ENCODE measurements at regions not wholly inside any gene's neighbourhood (a gene's known extent, or its start where the extent isn't known, plus 50 kb on each side); places are given as distances from the start of the nearest gene placed in this dataset.

DNA sequence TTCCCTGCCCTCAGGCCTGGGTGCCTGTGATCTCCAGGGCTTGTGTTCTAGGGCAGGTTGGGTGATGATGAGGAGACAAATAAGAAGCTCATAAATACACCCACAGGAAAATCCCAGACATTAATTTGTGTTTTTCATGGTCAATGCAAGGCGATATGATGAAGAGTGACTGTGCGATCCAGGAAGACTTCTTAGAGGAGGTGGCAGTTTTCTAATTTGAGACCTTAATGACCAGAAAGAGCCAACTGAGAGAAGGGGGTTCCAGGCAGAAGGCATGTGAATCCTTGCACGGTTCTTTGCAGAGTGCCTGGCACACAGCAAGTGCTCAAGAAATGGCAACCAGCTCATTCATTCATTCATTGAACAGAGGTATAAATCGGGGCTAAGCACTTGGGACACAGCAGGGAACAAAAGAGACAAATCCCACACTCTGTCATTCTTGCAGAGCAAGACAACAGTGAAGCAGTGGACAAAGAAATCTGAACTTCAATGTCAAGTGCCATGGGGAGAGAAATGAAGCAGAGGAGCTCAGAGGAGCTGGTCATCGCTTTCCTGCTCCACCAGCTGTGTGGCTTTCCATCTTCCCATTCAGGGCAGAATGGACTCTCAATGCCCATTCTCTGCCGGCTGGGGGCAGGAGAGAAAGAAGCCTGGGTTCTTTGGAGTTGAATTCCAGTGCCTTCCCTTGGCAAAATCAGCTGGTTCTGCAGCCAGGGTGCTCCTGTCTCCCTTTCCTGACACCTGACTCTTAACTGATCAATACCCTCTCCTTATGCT lies 128.3 kb downstream of the AACS start:
- no peak for DNase-seq (ENCODE audit: low read depth)

DNA sequence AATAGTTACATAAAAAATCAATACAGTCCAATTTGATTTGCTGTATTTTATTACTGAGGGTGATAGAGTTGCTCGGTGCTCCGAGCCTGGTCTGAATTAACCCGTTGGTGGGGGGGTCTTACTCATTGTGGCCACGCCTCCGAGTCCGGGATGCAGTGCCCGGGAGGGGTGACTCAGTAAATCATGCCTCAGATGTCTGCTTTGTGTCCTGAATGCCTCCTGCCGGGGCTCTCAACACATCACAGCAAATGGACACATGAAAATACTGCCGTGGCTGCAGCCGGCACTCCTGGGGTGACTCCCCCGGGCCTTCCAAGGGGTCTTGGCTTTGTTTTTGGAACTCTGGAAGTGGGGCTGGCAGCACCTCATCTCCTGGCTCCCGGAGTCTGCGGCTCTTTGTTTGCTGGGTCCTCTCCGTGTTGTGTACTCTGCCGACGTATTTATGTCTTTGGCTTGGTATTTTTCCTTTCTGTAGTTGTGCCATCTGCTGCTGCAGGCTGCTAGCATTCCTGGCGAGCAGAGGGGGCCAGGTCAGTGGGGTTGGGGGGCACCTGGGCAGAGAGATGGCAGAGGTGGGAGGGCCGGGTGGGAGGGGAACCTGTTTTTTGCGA lies 129.0 kb downstream of the AACS start:
- DNase-seq (ENCODE audit: low read depth) = no peak

DNA sequence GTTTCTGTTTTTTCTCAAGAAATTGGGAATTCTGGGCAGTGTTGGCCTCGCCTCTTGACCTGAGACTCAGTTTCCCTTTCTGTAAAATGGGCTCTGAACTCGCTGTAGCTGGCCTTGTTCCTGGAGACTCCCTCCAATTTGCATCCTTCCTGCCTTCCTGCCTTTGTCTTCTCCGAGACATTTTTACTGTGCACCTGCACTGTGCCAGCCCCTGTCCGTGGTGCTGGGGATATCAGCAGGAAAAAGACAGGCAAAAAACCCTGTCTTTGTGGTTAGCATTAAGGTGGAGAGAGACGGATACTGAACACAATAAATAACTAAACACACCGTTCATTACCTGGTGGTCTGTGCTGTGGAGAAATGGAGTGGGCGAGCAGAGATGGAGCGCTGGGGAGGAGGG lies 129.8 kb downstream of the AACS start:
- DNase-seq (ENCODE audit: low read depth) = no peak

DNA sequence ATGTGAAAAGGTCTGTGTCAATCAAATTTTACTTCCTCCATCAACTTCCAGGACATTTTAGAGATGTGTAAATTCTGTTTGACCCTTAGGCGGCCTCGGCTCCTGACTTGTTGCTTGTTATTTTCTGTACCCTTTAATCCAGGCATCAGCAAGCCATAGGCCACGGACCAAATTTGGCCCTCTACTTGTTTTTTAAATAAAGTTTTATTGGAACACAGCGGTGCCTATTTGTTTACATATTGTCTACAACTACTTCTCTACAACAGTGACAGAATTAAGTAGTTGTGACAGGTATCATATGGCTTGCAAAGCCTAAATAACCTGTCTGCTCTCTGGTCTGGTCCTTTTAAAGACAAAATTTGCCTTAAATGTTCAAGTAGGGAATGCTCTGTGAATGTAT lies 132.1 kb downstream of the AACS start:
- no peak for DNase-seq (ENCODE audit: low read depth)

DNA sequence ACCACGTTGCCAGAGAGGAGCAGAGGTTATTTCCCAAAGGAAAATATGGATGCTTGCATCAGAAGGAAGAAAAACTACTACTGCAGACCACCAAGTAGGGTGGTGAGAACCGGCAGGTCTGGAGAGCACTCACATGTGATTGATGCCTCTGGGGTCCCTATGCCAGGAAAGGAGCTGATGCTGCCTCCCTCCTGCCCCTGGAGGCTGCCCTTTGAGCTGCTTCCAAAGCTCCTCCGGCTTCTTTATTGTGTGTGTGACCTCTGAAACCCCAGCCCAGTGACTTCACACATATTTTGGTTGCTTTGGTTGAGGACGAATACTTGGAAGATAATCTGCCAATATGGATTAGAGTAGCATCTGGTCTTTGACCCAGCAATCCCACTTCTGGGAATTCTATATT lies 133.4 kb downstream of the AACS start:
- DNase-seq (ENCODE audit: low read depth) = no peak

DNA sequence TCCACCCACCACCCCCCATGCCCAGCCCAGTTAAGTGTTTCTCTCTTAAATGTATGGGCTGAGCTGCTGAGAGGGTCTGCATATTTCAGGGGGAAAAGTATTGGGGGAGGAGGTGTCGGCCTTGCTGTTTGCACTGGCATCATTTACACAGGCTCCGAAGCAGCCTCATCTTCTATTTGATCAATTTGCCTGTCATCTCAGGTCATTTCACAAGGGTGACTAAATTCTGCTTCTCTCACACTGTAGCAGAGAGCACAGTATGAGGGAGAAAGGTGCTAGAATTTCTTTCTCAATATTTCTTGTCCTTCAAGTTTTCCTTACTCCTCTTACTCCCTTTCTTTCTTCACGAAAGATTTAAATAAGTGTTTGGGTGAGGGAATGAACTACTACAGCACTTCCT lies 135.9 kb downstream of the AACS start:
- no peak for DNase-seq (ENCODE audit: low read depth)

DNA sequence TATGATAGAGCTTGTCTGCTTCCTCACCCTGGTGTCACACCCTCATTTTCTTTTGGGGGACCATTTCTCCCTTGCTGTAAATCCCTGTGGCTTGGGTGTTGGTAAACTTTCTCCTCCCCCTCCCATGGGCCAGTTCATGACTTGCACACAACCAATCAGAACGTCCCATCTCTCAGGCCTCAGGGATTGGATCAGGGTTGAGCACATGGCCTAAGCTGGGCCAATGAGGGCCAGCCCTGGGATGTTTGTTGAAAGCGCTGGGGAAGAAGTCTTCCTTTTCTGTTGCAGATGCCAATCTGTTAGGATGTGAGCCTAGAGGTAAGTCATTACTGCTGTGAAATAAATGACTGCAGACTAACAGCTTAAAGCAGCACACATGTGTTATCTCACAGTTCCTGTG lies 136.7 kb downstream of the AACS start:
- no peak for DNase-seq (ENCODE audit: low read depth)

DNA sequence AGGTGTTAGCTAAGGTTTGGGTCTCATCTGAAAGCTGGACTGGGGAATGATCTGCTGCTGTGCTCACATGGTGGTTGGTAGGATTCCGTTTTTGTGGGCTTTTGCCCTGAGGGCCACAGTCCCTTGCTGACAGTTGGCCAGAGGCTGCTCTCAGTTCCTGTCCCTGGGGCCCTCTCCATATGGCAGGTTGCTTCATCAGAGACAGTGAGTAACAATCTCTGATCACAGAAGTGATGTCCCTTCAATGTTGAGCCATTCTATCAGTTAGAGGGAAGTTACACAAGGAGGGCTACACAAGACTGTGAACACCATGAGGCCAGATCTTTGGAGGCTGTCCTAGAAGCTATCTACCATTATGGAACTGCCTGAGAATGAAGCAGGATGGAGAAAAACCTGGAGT lies 137.2 kb downstream of the AACS start:
- DNase-seq (ENCODE audit: low read depth) = no peak

DNA sequence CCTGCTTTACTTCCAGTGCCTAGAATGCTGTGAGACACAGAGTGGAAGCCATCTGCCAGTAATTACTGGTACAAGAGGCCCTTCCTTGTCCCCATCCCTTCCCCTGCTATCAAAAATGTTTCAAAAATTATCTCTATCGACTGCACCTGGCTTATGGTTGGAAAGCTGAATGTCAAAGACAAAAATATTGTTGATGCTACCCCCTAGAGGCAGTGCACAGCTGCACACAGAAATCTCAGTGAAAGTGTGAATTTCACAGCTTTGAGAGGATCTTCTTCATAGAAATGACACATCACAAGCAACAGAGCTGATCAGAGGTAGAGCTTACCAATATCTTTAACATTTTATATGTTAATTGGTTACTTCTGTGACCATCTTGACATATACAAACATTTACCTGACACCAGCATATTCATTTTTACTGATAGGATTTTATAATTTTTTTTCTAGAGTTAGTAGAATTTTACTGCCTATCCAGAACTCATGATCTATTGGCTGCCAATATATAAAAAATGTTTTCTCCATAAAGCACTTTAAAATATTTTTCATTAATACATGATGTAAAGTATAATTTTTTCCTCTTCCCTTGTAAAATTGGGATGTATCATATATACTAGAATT lies 138.0 kb downstream of the AACS start:
- DNase-seq (ENCODE audit: low read depth) = no peak

DNA sequence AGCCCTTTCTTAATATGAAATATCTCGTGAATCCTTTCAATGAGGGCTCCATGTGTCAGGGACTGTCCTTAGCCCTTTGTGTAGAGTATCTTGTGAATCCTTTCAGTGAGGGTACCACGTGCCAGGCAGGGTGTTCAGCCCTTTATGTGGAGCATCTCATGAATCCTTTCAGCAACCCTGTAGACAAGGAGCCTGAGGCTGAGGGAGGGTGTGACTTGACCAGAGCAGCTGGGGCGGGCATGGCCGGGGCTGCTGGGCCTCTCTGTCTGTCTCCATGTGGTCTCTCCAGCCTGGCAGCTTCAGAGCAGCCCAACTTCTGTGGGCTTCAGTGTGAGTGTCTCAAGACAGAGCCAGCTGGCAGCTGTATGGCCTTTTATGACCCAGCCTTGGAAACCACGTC lies 140.2 kb downstream of the AACS start:
- no peak for DNase-seq (ENCODE audit: low read depth)

DNA sequence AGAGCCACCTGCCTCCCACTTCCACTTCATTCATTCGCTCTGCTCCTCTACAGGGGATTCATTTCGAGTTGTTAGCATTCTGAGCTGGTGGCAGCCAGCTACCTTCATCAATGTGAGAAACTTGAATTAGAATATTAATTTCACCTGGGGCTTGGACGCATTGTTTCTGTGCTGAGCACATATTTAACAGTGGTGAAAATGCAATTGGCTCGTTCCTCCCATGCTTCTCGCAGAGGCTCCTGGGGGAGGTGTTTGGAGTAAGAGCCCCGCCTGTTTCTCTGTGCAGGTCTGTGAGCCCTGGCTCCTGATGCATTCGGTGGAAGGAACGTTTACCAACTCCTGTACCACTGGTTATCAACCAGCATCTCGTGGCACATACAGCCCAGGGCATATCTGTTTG lies 141.5 kb downstream of the AACS start:
- no peak for DNase-seq (ENCODE audit: low read depth)

DNA sequence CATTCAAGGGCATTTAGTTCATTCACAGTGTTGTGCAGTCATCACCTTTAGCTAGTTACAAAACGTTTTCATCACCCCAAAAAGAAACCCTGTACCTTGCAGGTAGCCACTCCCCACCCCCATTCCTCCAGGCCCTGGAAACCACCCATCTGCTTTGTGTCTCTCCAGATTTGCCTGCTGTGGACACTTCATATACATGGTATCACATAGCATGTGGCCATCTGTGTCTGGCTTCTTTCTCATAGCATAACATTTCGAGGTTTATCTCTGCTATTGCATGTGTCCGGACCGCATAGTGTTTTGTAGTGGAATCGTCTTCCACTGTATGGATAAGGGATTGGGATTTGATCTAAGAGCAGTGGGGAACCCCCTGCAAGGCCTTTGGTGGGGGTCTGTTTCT lies 143.1 kb downstream of the AACS start:
- no peak for DNase-seq (ENCODE audit: low read depth)

DNA sequence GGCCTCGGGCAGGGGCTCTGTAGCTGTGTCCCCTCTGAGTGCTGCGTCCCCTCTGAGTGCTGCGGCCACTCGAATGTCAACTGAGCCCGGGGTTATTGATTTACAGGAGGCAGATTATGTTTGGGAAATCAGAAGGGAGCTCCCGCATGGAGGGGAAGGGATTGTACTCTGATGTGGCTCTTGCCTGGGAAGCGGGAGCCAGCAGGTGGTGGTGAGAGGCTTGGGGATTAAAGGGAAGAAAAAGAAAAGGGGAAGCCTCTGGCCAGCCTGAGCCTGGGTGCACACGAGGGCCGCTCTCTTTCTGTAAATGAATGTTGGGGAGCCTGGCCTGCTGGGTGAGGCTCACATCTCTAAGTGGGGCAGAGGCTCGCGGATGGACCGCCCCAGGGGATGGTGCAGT lies 143.7 kb downstream of the AACS start:
- no peak for DNase-seq (ENCODE audit: low read depth)

DNA sequence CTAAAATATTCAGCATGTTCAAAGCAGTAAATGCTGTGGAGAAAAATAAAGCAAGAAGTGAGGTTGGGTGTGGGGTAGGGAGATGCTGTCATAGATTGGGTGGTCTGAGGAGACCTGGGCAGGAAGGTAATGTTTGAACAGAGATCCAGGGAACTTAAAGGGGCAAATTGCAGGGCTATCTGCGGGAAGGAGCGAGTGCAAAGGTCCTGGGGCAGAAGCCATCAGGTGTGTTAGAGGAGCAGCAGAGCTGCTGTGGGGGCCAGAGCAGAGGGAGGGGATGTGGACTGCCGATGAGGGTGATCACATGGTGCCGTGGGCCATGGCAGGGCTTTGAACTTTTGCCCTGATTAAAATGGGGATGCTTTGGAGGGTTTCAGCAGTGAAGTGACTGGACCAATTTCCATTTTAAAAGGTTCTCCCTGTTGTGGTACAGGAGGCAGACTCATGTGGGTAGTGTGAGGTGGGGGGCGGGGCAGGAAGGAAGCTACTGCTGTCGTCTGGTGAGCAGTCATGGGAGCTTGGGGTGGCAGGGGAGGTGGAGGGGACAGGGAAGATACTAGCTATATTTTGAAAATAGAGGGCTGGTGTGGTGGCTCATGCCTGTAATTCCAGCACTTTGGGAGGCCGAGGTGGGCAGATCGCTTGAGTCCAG lies 145.0 kb downstream of the AACS start:
- no peak for DNase-seq (ENCODE audit: low read depth)

DNA sequence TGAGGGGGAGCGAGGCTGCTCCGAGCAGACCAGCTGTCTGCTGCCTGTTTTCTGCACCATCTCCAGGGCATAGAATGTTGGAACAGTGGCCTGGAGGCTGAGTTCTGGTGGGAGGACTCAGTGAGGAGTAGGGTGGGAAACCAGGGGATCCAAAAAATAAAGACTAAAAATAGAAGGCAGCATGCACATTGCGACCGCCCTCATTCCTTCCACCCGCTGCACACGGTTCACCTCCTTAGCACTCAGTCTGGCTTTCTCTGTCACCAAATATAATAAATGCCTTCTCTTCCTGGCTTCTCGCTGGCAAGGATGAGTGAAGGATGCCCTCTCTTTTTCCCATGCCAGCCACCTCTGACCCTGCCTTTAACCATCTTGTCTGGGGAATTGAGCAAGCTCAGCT lies 146.2 kb downstream of the AACS start:
- no peak for DNase-seq (ENCODE audit: low read depth)

DNA sequence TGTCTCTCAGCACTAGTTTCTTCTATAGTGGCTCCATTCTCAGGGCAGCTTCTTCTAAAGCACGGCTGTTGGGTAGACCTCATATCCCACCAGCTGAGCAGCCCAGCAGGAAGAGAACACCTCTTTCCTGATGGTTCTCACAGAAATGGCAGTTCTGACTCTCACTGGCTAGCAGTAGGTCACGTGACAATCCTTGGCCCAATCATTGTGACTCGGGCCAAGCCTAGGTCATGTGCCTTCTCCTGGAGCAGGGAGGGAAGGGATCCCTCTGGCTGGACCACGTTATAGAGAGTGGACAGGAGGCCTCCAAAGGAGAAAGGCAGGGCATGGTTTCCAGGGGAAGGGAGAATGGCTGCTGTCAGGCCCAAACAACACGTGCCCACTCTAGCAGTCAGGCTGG lies 149.1 kb downstream of the AACS start:
- DNase-seq (ENCODE audit: low read depth) = no peak

DNA sequence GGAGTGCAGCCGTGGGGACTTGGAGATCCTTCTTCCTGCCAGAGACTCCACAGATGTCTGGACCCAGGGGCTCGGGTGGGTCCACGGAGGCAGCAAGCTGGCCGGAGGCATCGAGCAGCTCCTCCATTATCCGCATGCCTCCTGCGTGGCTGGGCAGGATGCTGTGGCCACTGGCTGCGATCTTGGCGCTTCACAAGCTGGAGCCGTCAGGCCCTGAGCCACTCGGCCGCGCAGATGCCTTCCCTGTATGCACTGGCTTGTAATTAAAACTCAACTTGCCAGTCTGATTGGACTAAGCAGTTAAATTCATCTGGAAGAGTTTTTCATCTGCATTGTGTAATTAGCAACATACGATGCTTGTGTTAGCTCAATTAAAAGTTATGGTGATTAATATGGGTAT lies 151.5 kb downstream of the AACS start:
- DNase-seq (ENCODE audit: low read depth) = no peak

DNA sequence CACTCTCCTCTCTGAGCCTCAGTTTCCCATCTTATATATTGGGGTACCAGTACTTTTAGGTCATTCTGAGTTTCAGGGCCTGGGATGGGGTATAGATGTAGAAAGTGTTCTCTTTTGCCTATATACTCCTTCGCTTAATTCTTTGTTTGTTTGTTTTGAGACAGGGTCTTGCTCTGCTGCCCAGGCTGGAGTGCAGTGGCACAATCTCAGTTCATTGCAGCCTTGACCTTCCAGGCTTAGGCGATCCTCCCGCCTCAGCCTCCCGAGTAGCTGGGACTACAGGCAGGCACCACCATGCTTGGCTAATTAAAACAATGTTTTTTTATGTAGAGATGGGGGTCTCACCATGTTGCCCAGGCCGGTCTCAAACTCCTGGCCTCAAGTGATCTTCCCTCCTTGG lies 152.1 kb downstream of the AACS start:
- DNase-seq (ENCODE audit: low read depth) = no peak

DNA sequence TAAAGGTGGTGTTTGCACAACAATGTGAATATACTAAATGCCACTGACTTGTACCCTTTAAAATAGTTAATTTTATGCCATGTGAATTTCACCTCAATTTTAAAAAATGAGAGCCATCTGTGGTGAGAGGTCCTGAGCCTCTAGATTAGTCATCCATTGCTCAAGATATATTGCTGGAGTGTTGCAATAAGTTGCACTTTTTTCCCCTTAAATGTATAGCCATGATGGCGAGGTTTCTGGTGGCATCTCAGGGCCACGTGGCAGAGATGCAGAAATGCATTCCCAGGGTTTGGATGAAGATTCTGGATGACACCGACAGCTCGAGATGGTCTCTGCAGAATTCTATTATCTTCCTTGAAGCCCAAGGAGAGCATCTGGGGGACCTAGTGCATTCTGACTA lies 153.7 kb downstream of the AACS start:
- DNase-seq (ENCODE audit: low read depth) = no peak

DNA sequence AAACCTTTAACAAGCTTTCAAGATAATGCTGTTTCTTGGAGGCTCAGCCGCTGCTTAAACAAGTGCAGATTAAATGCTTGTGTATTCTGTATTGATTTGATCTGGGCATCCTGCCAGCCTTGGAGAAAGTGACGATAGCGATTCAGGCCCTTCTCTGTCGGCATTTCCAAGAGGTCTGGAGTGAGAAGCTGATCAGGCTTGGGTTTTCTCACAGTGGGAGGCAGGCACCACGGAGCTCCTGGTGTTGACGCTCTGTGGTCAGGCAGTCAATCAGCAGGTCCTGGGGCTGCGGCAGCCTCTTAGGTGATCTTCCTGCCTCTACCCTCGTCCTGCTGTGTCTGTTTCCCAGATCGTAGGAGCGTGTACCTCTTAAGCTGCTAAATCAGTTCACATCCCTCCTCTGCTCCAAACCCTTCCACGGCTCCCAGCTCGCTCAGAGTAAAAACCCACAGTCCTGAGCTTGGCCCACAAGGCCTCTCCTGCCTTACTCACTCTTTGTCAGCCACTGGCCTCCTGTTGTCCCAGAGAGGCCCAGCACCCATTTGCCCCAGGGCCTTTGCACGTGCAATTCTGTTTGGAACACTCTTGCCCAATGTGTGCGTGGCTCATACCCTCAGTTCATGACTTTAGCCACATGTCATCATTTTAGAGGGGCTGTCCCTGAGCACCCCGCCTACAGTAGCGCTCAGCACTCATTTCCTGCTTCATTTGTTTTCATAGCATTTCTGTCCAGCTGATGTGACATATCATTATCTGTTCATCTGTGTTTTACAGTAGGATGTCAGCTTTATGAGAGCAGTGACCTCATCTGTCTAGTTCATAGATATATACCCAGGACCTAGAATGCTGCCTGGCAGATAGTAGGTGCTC lies 155.4 kb downstream of the AACS start:
- DNase-seq (ENCODE audit: low read depth) = no peak

DNA sequence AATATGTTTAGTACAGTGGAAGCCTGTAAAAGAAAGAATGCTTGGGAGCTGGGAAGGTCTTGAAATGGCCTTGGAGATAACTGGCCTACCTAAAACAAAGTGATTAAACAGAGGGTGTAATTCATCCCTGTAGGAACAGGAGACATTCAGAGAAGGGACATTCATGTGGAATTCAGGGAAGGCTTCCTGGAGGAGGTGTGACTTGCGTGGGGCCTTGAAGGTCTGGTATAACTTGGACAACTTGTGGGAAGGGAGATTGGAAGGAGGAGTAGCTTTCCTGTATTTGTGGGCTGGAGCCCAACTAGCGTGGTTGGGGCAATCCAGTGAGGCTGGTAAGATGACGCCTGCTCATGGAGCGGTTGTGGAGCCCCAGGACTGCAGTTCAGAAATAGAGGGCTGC lies 156.4 kb downstream of the AACS start:
- DNase-seq (ENCODE audit: low read depth) = no peak

DNA sequence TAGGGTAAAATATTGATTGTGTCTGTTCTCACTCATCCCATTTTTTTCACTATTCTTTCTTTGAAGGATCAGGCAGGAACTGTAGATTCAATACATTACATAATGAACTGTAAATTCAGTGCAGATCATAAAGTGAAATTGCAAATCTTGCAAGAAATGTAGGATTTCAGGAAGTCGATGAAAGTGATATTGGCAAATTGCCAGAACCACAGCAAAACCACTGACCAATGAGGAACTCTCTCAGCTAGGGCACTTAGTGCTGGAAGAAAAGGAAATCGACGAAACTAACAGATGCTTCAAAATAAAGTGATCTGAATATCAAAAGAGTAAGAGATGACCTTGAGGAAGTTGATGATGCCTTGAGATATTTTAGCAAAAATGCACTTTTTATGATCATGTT lies 157.6 kb downstream of the AACS start:
- DNase-seq (ENCODE audit: low read depth) = no peak
